Esophagus squamous epithelium (tissue), 5 donors: ENCODE measurements at regions not wholly inside any gene's neighbourhood (a gene's known extent, or its start where the extent isn't known, plus 50 kb on each side); places are given as distances from the start of the nearest gene placed in this dataset.
A peak's percentile ranks its signal among the peaks of the same experiment; 100 is the strongest.

Experiments used
- DNase-seq: peaks from one replicate; lab custom pipeline; 2025; lab: John Stamatoyannopoulos, UW
- H3K27ac ChIP-seq, 4 donors: fragments of 200-600 bp; sonication (generic); one replicate each; pipeline ENCODE4 v1.5.1; 2016 to 2019; ENCODE audit warnings: mild to moderate bottlenecking in 1 of 4
- H3K27me3 ChIP-seq, 4 donors: fragments of 200-600 bp; sonication (generic); 1 replicate in 3 of 4; 2 replicates in 1 of 4; pipeline versions ENCODE4 v1.5.1 to v1.6.0; 2017 to 2021; ENCODE audit warnings: antibody characterized with exemption in 1 of 4
- H3K36me3 ChIP-seq, 3 donors: fragments of 200-600 bp; sonication (generic); one replicate each; pipeline ENCODE4 v1.5.1; 2016 to 2019
- H3K4me1 ChIP-seq, 3 donors: fragments of 200-600 bp; sonication (generic); one replicate each; pipeline ENCODE4 v1.5.1; 2017 to 2019
- H3K4me3 ChIP-seq, 4 donors: fragments of 200-600 bp; sonication (generic); 1 replicate in 3 of 4; 2 replicates in 1 of 4; pipeline ENCODE4 v1.5.1; 2016 to 2019; ENCODE audit warnings: mild to moderate bottlenecking in 2 of 4, moderate library complexity in 1 of 4
- H3K9me3 ChIP-seq, 3 donors: fragments of 200-600 bp; sonication (generic); one replicate each; pipeline ENCODE4 v1.5.1; 2016 to 2019
- POLR2A ChIP-seq, 4 donors: fragments of 450-650 bp; IDR thresholded peaks; one replicate each; pipeline ENCODE4 v1.6.1; 2017; ENCODE audit warnings: antibody characterized with exemption in 4 of 4, mild to moderate bottlenecking in 4 of 4, moderate library complexity in 3 of 4
- WGBS, 2 donors: methylation state at CpG; one replicate each; pipeline ENCODE4 v1.1.5; 2018; 5-methylcytosine and 5-hydroxymethylcytosine counted together
- intact Hi-C: fragments of 100-400 bp; cut with DNase I; formaldehyde crosslinking; loops from one replicate; pipeline ENCODE4 v1.15.0; 2022
- TF ChIP-seq, protein P1 (sequence below), 6 experiments: fragments of 450-650 bp in 4 of 6; fragments of 200-600 bp in 2 of 6; sonication (generic) in 2 of 6; IDR thresholded peaks; one replicate each; pipeline ENCODE4 v1.5.1; 2016 to 2019; ENCODE audit warnings: antibody characterized with exemption in 6 of 6, mild to moderate bottlenecking in 4 of 6, moderate library complexity in 4 of 6
- donor health status: DM: yes; HTN: yes; CAD: no.

DNA sequence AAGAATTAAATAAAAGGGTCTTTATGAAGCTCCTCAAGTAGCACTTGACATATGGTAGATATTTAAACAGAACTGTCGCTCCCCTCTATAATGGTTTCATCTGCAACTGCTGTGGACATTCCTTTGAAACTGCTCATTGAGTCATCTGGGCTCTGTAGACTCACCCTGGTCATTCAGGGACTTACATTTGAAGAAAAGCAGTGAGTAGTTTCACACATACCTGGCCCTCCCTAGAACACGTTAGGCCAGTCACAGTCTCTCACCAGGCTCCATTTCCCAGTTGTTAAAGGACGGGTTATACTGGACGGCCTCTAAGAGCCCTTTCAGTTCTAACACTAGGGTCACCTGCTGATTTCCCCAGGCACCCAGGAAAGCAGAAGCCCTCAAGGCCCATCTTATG, 217.0 kb downstream of the BCL11B start:
- peaks cover 0 to 10% (median 0%) of the 10 kb centered on the region in 3 donors for H3K9me3 ChIP-seq
- WGBS, 2 donors = 52 to 74% methylated on average over 4 of the region's 4 CpGs
- intact Hi-C loops = no loop called here
- H3K4me1 ChIP-seq = peaks cover 0 to 6% (median 0%) of the 10 kb centered on the region in 3 donors
- no peak for DNase-seq
- no peaks in the 10 kb centered on the region for H3K27me3 ChIP-seq
- H3K27ac ChIP-seq = peak overlapping the region in 2 of 4 donors; percentile 51 to 61
- no peak for TF ChIP-seq POLR2A (IDR thresholded peaks at IDR 0.05)
- TF ChIP-seq, protein P1, sequence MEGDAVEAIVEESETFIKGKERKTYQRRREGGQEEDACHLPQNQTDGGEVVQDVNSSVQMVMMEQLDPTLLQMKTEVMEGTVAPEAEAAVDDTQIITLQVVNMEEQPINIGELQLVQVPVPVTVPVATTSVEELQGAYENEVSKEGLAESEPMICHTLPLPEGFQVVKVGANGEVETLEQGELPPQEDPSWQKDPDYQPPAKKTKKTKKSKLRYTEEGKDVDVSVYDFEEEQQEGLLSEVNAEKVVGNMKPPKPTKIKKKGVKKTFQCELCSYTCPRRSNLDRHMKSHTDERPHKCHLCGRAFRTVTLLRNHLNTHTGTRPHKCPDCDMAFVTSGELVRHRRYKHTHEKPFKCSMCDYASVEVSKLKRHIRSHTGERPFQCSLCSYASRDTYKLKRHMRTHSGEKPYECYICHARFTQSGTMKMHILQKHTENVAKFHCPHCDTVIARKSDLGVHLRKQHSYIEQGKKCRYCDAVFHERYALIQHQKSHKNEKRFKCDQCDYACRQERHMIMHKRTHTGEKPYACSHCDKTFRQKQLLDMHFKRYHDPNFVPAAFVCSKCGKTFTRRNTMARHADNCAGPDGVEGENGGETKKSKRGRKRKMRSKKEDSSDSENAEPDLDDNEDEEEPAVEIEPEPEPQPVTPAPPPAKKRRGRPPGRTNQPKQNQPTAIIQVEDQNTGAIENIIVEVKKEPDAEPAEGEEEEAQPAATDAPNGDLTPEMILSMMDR (IDR thresholded peaks at IDR 0.05) = no peak
- H3K4me3 ChIP-seq = no peak overlapping the region
- H3K36me3 ChIP-seq = no peaks in the 10 kb centered on the region

DNA sequence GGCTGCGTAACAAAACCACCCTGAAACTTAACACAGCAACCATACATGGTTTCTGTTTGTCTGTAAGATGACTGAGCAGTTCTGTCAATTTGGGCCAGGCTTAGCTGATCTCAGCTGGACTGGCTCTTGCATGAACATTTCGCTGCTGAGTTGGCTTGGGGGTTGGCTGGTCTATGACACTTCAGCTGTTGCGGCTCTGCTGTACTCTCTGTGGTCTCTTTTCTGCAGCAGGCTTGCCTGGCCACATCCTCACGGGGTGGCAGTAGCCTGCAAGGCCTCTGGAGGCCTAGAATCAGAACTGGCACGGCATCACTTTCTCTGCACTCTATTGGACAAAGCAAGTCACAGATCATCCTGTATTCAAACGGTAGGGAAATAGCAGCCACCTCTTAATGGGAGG, 216.2 kb downstream of the BCL11B start:
- Histone ChIP-seq H3K27ac (peak overlapping the region in 1 of 4 donors; percentile 61), H3K4me3 (no peak overlapping the region), H3K9me3 (peaks cover 0 to 10% (median 0%) of the 10 kb centered on the region in 3 donors), H3K36me3 (no peaks in the 10 kb centered on the region), H3K4me1 (peaks cover 0 to 11% (median 0%) of the 10 kb centered on the region in 3 donors), H3K27me3 (no peaks in the 10 kb centered on the region)
- no peak for TF ChIP-seq POLR2A (IDR thresholded peaks at IDR 0.05)
- TF ChIP-seq, protein P1 (IDR thresholded peaks at IDR 0.05) = no peak
- intact Hi-C loops = no loop called here
- DNase-seq = no peak
- 74 to 80% methylated on average over 2 to 6 of the region's 6 CpGs for whole genome bisulfite sequencing, 2 donors

DNA sequence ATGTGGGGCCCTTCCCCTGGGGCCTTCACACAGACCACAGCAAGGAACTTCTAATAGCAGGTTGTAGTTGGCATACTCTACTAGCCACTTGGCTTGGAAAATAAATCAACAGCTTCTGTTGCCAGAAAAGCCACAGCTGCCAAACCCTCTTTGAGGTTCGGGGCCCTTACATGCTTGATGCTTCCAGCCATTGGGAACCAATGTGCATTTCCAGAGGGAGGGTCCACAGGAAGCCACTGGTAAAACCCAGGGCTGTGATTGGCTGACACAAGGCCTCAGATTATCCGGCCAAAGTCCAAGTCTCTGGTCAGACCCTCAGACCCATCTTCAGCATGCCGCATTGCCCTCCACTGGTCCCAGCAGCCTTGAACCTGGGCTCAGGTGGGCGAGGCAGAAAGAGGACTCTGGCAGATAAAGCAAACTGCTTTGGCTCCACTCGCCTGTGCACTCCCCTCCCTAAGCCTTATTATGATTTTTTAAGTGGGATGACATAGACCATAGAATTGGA, 214.4 kb downstream of the BCL11B start:
- WGBS, 2 donors = 68 to 71% methylated on average over 4 of the region's 5 CpGs

DNA sequence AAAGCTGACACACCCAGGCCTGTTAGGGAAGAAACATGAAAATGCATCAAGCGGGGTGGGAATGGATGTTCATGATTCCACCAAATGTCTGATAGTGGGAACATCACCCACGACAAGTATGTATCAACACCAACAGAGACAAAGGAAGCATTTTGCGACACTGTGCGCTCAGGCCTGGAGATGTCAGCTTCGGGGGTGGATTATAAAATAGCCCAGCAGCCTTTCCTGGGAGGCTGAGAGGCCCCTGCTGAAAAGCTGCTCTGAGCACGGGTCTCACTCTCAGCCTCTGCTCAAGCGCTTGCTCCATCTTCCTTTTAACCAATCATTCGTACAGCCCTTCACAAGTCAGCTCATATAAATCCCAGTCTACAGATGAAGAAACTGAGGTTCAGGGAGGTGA, 213.5 kb downstream of the BCL11B start:
- no peaks in the 10 kb centered on the region for H3K36me3 ChIP-seq
- H3K9me3 ChIP-seq = no peaks in the 10 kb centered on the region
- H3K4me1 ChIP-seq = peaks cover 0 to 11% (median 0%) of the 10 kb centered on the region in 3 donors
- no peaks in the 10 kb centered on the region for H3K27me3 ChIP-seq
- TF ChIP-seq, protein P1 (IDR thresholded peaks at IDR 0.05) = no peak
- TF ChIP-seq POLR2A (IDR thresholded peaks at IDR 0.05) = no peak
- intact Hi-C loops = no loop called here
- H3K27ac ChIP-seq = no peak overlapping the region
- no peak for DNase-seq
- 90 to 92% methylated on average over 6 of the region's 8 CpGs for WGBS, 2 donors
- H3K4me3 ChIP-seq = no peak overlapping the region

More for the DNA sequence above, 214.4 kb downstream of the BCL11B start:
- Histone ChIP-seq H3K4me3 (no peak overlapping the region), H3K27ac (no peak overlapping the region), H3K9me3 (peaks cover 0 to 3% (median 0%) of the 10 kb centered on the region in 3 donors), H3K36me3 (no peaks in the 10 kb centered on the region), H3K27me3 (no peaks in the 10 kb centered on the region), H3K4me1 (peaks cover 0 to 11% (median 0%) of the 10 kb centered on the region in 3 donors)
- no peak for DNase-seq
- intact Hi-C loops = no loop called here
- TF ChIP-seq, protein P1 (IDR thresholded peaks at IDR 0.05) = no peak
- TF ChIP-seq POLR2A (IDR thresholded peaks at IDR 0.05) = no peak

DNA sequence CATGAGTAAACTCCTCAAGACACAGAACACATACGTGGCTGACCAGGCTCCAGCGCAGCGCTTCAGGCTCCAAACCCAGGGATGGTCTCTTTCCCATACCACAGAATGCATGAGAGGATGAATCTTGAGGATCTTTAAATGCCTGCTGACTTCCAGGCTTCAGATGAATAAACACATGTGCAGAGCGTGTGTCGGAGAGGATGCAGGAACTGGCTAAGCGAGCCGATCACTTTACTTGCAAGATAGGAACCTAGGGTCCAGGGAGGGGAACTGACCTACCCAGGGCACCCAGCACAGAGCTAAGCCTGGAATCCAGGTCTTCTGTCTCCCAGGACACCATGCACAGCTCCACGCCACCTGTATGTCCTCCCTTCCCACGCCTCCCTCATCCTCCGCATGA, 209.8 kb downstream of the BCL11B start:
- no peak for DNase-seq
- Histone ChIP-seq H3K9me3 (no peaks in the 10 kb centered on the region), H3K27me3 (no peaks in the 10 kb centered on the region), H3K36me3 (no peaks in the 10 kb centered on the region), H3K27ac (no peak overlapping the region), H3K4me1 (peaks cover 3 to 42% (median 9%) of the 10 kb centered on the region in 3 donors), H3K4me3 (no peak overlapping the region)
- WGBS, 2 donors = 77 to 87% methylated on average over 10 of the region's 10 CpGs
- no peak for TF ChIP-seq POLR2A (IDR thresholded peaks at IDR 0.05)
- TF ChIP-seq, protein P1 (IDR thresholded peaks at IDR 0.05) = no peak
- intact Hi-C loops = no loop called here
